Iris pigment epithelial cell (primary cell): ENCODE measurements at regions not wholly inside any gene's neighbourhood (a gene's known extent, or its start where the extent isn't known, plus 50 kb on each side); places are given as distances from the start of the nearest gene placed in this dataset.
"Not testable (repeated sequence)": the region's sequence is repeated elsewhere in the genome, so short reads cannot be mapped to it uniquely, and the experiment has no call there.

Source experiments
- DNase-seq: peaks from one replicate; pipeline ENCODE4 v3.0.0-alpha.2; 2011; ENCODE audit warnings: low read depth

DNA sequence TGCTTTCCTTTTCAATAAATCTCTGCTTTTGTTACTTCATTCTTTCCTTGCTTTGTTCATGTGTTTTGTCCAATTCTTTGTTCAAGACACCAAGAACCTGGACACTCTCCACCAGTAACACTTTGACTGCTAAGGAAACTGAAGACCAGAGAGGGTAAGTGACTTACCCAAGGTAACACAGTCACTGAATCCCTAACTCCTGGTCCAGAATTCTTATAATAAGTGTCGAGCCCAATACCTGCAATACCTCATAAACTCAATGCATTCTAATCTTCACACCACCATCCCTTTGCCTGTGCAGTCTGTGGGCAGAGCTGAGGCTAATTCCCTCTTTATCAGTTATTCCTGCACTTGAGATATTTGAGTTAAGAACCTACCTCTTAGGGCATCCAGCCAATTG lies 237.8 kb downstream of the UACA start:
- DNase-seq: no peak

DNA sequence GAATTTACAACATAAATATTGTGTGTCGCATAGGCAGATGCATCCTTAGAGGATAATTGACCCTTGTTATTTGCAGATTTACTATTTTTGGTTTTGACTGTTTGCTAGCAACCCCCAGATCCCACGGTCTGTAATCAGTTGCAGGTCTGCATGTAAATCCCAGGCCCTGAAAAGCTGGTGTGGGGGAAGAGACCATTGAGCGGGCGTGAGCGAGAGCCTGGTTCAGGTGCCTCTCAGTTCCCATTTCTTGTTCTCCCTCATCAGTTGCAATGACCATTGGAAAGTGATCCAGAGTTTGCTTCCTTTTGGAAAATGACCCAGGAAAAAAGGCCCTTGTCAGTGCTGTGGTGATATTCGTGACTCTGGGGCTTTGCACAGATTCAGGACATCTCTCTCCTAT lies 238.9 kb downstream of the UACA start:
- DNase-seq: no peak

DNA sequence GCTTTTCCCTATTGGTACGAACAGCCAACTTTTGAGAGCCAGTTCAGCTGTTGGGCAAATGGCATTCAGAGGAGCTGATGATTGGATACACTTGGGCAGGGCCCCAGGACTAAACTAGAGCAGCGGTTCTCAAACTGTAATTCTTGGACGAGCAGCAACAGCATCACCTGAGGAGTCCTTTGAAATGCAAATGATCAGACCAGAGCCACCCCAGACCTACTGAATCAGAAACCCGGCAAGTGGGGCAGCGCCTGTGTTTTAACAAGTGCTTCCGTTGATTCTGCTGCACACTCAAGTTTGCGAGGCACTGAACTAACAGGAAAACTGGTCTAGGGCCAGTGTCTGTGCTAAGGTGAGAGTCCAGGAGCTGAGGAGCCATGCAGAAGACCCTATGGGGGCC lies 239.7 kb downstream of the UACA start:
- no peak for DNase-seq

DNA sequence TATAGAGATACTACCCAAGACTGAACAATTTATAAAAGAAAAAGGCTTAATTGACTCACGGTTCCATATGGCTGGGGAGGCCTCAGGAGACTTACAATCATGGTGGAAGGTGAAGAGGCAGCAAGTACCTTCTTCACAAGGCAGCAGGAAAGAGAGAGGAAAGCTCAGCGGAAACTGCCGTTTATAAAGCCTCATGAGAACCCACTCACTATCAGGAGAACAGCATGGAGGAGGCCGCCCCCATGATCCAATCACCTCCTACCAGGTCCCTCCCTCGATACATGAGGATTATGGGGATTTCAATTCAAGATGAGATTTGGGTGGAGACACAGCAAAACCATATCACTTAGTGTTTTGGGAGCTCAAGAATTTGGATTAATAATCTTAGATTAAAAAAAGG lies 240.2 kb downstream of the UACA start:
- no peak for DNase-seq

DNA sequence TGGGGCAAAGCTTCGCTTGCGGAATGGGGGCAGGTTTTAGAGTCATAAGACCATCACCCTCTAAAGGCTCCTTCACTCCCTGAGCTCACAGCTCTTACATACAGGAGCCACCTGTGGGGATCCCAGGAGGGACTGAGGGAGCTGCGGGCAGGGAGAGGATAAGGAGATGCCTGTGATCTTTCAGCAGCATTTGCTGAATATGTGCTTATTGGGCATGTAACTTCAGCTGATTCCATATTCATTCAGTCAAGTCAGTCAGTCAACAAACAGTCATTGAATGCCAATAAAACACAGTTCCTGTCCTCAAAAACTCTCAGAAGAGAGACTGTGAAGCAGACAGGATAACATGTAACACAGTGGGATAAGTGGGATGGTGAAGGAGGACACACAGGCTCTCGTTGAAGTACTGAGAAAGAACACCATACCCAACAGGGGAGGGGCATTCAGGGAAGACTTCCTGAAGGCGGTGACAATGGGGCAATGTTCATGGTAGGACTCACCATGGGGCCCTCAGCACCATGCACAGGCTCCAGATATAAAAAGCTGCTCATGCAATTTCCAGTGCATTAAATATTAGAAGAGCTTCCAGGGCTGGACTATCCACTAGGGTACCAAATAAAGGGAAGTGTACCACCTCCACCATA lies 240.9 kb downstream of the UACA start:
- no peak for DNase-seq

DNA sequence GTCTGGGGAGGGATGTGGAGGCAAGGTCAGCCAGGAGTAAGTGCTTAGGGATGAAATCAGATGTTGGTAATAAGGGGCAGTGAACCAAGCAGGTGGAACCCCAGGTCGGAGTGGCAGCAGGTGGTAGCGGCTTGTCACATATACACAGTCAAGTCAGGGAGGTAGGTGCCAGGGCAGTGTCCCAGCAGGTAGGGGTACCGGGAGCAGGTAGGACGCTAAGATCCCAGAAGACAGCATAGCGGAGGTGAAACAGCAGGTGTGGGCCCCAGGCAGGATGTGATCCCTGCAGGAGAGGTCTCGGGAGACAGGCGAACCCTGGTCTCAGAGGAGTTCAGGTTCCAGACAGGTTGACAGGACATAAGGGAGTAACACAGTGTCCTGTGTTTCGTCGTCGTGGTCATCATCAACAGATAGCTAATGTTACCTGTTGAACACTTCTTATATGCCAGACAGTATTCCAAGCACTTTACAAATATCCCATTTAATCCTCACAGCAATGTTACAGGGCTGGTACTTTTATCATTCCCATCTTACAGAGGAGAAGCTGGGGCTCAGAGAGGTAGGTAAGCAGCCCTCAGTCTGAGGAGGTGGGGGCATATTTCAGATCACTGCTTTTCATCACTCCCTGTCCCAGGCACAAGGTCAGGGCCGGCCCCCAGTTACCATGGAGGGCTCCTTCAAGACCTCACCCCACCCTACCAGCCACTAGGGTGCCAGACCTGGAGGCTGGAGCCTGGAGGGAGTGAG lies 241.6 kb downstream of the UACA start:
- no peak for DNase-seq

DNA sequence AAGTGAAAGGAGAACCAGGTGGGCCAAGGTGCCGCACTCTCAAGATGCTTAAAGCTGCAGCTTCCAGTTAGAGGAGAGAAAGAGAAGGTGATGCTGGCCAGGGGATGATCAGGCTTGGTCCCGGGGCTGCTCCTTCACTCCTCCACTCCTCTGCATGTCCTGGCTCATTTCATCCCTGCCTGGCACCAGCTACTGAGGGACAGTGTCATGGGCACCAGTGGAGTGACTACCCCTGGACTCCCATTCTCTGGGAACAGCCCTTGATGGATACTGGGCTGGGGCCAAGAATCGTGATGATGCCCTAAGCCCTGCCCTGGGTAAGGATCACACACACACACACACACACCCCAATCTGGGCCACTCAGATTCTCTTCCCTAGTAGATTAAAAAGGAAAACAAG lies 243.7 kb downstream of the UACA start:
- no peak for DNase-seq

DNA sequence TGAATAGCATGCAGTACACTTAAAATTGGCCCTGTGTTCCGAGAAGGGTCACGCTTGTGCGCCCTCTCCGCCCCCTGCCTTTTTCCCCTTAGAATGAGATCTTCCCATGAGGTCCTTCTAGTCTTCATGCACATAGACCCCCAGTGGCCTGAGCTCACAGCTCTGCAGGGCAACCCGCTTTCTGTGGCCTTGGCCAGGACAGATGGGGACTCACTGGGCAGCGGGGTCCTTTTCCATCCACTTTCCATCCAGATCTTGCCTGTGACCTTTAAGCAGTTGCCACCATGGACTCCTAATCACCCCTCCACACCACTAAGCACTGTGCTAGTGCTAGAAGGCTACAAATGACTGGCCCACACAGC lies 244.4 kb downstream of the UACA start:
- DNase-seq: no peak

DNA sequence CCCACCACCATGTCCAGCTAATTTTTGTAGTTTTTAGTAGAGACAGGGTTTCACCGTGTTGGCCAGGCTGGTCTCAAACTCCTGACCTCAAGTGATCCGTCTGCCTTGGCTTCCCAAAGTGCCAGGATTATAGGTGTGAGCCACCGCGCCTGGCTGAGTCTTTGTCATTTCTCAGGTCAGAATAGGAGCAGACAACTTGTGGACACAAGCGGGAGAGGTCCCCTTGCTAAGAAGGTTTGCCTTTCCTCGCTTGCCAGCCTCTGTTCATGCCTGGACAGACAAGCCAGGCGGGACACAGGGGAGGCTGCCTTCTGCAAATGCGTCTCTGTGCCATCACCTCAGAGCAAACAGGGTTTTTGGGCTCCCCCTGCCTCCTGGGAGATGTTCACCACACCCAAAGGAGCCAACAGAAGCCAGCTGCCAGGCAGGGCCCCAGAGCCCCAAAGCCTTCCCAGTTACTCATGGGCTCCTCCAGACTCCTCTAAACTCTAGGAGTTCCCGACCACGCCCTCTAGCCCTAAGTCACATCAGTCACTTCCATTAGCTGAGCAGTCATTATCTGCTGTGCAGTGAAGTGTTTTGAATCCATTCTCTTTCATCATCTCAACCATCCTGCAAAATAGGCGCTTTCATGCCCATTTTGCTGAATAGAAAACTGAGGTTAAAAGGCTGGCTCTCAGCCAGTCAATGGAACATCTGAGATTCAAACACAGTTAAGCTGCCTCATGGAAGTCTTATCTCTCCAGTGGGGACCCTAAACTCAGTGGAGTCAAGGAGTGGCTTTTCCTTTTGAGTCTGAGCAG lies 245.0 kb downstream of the UACA start:
- DNase-seq: no peak

DNA sequence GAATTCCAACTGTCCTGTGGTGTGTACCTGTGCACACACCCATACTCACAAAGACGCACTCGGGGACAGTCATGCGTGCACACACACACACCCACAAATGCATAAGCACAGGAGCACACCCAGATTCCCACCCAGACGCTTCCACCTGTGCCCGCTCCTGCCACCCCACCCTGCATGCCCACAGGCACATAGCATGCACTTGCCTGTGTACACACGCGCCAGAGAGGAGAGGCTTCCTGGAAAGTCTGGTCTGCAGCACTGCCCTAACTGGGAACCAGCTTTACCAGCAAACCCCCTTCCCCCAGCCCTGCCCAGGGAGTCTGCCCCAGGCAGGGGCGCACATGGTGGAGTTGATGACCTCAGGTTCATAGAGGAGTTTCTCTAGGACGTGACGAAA lies 246.2 kb downstream of the UACA start:
- no peak for DNase-seq

DNA sequence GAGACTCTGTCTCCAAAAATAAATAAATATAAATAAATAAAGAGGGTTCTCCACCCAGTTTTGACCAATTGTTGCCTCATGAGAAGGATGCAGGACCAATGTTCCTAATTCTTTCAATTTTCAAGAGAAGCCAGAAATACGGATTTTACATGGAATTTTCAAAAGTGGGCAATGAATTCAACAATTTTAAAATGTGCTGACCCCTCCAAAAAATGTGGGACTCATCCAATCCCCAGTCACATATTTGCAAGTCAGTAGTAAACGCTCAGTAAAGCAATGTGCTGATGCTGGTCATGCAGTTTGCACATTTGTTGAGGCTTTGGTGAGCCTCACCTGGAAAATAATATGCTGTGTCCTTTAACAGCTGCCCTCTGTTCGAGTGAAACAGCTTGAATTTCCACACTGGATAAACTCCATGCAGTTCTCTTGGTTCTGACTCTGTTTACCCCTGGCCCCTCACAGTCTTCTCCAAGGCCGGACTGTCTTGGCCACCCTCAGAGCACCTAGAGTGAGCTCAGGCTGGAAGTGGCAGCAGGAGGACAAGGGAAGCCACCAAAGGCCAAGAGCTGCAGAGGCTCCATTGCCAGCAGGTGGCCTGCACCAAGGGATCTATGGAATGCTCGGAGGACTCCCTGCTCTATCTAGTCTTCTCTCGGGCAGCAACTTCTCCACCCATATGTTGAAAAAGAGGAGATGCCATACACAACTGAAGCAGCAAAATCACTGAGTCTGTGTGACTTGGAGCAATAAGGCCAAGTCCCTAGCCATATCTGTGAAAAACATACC lies 246.8 kb downstream of the UACA start:
- DNase-seq: no peak

DNA sequence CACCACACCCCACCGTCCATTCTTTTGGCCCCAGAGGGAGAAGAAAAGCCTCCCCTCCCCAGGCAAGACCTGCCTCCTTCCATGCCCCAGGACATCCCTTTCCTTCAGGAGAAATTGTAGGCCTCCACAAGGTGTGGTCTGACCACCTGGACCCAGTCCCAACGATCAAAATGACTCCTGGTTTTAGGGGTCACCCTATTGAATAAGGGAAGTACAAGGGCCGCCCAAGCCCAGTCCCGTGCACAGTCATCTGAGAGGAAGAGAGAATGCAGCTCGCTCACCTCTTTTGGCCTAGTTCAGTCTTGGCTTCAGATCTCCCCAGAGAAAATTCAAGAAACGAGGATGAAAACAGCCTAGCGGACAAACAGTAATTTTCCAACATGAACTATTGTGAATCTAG lies 249.1 kb downstream of the UACA start:
- no peak for DNase-seq

DNA sequence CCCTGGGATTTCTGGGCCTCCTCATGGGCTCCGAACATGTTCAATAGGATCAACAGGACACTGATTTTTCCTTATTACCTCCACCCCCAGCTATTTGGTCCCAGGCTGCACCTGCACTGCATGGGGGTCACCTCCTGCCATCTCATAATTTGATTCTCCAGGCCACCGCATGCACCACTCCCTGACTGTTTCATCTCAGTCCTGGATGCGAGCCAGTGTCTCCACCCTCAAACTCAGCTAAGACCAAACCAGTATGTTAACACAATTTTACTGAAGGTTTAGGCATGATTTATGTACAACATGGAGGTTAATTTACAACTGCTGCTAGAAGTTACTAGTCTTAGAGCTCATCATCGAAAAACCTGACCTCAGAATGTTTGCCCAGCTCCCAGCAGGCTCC lies 249.5 kb downstream of the UACA start:
- DNase-seq: no peak

DNA sequence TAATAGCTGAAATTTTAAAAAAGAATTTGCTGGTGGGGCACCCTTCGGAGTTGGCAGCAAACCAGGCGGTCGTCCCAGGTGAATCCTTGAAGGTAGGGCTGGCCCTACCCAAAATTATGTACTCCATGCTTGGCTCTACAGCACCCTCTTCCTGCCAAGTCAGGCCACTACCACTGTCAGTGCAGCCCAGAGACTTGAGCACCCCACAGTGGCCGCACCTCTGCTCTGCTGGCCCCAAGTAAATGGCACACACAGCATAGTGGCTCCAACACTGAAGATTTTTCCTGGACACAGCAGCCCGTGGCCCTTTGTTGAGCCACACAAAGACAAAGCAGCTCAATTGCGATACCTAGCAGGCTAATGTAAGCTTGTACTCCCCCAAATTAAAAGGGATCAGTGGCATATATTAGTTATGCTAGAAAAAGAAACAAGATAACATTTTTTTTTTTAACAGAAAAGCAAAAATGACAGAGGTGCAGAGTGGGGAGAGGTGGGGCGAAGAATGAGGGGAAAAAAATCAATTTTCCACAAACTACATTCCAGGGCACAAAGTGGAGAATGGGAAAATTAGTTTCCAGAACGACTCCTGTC lies 250.5 kb downstream of the UACA start:
- peak; percentile 80 for DNase-seq

DNA sequence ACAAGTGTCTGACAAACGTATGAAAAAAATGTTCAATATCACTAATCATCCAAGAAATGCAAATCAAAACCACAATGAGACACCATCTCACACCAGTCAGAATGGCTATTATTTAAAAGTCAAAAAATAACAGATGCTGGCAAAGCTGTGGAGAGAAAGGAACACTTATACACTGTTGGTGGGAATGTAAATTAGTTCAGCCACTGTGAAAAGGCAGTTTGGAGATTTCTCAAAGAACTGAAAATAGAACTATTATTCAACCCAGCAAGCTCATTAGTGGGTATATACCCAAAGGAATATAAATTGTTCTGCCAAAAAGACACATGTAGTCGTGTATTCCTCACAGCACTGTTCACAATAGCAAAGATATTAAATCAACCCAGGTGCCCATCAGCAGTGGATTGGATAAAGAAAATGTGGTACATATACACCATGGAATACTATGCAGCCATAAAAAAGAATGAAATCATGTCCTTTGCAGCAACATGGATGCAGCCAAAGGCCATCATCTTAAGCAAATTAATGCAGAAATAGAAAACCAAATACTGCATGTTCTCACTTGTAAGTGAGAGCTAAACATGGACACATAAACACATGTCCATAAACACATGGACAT lies 251.3 kb downstream of the UACA start:
- DNase-seq: not testable (repeated sequence)

DNA sequence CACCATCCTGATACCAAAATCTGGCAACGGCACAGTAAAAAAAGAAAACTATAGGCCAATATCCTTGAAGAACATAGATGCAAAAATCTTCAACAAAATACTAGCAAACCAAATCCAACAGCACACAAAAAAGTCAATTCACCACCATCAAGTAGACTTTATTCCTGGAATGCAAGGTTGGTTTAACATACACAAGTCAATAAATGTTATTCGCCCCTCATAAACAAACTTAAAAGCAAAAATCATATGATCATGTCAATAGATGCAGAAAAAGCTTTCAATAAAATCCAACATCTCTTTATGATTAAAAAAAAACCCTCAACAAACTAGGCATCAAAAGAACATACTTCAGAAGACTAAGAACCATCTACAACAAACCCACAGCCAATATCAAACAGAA lies 252.9 kb downstream of the UACA start:
- DNase-seq: no peak

DNA sequence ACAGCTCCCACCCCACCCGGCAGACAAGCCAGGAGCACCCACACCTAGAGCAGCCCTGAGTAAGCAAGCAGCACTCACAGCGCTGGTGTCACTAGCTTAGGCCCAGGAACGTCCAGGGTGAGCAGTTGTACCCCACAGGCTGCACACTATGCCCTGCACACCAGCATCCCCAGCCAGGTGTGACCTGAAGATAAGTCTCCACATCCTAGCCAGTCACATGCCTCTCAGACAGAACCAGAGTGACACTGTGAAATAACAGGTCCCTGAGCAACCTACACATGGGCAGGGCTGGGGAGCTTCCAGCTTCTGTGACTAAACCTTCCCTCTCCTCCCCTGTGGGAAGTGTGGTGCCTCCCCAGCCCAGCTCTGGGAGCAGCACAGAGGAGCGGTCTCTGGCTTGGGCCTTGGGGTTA lies 253.6 kb downstream of the UACA start:
- DNase-seq: no peak

DNA sequence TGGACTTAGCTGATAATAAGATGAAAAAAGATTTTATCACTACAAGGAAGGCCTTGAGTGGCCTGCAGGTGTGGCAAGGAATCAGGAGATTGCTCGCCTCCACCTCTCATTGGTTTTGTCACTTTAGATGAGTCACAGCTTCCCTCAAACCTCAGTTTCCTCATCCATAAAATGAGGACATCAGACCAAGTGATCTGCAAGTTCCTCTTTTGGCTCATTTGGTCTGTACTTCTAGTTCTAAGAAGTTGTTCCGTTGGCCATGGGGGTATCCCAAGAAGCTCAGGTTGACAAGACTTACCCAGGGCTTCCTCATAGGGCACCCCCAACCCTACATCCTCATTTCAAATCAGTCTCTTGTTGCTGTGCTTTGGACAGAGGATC lies 254.1 kb downstream of the UACA start:
- DNase-seq: no peak

DNA sequence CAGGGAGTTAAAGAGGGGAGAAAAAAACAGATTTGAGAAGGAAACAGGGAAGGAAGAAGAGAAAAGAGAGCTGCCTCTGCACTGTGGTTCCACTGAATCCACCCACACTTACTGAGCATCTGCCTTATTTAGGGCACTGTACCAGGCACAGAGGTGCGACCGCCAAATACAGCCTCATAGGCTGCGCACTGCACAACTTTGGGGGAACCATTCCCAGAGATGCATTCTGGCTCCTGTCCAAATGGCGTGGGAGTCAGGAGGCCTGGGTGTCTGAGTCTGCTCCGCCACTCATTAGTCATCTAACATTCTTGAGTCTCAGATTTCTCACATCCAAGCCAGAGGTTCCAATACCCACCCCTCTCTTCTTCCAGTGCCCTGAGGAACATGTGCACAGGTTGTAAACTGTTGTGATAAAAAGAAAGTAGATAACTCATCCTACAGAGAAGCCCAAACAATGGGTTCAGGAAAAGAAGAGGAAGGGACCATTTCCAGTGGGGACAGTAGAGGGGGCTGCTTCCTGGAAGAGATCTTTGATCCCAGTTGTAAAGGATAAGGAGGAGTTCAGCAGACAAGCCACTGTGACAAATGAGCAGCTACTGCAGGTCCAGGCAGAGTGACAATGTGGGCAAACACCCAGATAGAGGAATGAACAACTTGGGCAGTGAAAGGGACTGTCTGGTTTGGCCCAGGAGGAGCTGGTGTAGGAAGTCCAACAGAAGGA lies 254.6 kb downstream of the UACA start:
- peak; percentile 96 for DNase-seq

DNA sequence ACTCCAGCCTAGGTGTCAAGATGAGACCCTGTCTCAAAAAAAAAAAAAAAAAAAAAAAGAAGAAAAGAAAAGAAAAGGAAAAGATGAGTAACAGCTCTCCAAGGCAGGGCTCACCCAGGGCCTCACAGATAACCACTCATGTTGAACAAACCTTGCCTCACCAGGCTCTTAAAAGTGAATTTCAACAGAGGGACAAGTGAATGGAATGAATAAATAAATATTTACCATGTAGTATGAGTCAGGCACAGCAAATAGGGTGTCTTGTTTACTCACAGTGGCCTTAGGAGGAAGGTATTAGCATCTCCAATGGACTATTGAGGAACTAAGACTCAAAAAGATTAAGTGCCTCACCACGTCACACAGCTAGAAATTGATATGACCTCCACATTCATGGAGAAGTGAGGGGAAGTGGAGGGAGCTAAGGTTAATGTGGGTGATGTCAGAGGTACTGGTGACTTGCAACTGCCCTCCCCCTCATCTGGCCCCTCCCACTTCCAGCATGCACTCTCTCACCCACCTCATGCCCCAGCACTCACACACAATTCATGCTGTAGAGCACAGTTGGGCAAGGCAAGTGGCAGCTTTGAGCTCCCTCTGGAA lies 255.5 kb downstream of the UACA start:
- DNase-seq: peak; percentile 87
